ENCODE measurements at regions not wholly inside any gene's neighbourhood (a gene's known extent, or its start where the extent isn't known, plus 50 kb on each side); places are given as distances from the start of the nearest gene placed in this dataset.

DNA sequence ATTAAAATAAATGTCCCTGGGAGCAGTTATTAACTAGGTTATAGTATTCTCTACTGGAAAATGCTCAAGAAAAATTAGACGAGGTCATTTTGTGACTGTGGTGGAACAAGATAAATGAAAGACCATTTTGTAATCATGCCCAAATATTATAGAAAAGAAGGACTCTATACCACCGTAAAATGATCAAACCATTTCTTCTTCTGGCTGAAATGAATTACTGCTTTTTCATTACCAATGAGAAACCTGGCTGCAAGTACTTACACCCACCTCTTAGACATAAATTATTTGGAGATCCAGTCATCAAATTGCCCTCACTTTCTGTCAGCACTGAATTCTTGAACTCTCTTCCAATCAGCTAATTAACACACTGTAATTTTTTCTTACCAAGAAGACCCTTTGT is 74.2 kb upstream of the FSIP2 start:
- TF ChIP-seq EZH2 (IDR thresholded peaks at IDR 0.05; ENCODE audit: insufficient read depth, low read length) = no peak
- TF ChIP-seq, protein P1, sequence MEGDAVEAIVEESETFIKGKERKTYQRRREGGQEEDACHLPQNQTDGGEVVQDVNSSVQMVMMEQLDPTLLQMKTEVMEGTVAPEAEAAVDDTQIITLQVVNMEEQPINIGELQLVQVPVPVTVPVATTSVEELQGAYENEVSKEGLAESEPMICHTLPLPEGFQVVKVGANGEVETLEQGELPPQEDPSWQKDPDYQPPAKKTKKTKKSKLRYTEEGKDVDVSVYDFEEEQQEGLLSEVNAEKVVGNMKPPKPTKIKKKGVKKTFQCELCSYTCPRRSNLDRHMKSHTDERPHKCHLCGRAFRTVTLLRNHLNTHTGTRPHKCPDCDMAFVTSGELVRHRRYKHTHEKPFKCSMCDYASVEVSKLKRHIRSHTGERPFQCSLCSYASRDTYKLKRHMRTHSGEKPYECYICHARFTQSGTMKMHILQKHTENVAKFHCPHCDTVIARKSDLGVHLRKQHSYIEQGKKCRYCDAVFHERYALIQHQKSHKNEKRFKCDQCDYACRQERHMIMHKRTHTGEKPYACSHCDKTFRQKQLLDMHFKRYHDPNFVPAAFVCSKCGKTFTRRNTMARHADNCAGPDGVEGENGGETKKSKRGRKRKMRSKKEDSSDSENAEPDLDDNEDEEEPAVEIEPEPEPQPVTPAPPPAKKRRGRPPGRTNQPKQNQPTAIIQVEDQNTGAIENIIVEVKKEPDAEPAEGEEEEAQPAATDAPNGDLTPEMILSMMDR (IDR thresholded peaks at IDR 0.05; ENCODE audit: insufficient read depth, low read depth, low read length) = no peak
